WTC11 (cell line): ENCODE measurements at regions not wholly inside any gene's neighbourhood (a gene's known extent, or its start where the extent isn't known, plus 50 kb on each side); places are given as distances from the start of the nearest gene placed in this dataset.
A peak's percentile ranks its signal among the peaks of the same experiment; 100 is the strongest.

ENCODE experiments used
- ATAC-seq: fragments of 200-7000 bp; cut with Tn5 transposase; 2 replicates; pipeline ENCODE4 v1.10.0; 2021; ENCODE audit warnings: mild to moderate bottlenecking, moderate library complexity
- CTCF ChIA-PET: fragments of 300-600 bp; sonication (Branson Sonifier 250); formaldehyde crosslinking; loops from one replicate; lab custom pipeline; 2021; ENCODE audit warnings: antibody characterized with exemption; lab: Charles Lee
- POLR2A ChIA-PET: fragments of 350-600 bp; sonication (Branson Sonifier 250); formaldehyde crosslinking; loops from one replicate; lab custom pipeline; 2021; ENCODE audit warnings: antibody characterized with exemption; lab: Charles Lee
- DNase-seq: peaks from one replicate; pipeline ENCODE4 v3.0.0; 2021; ENCODE audit warnings: low spot score
- H3K27ac Mint-ChIP-seq: 2 replicates; pipeline ENCODE4 v1.8.0; 2021; ENCODE audit warnings: mixed read lengths
- H3K27me3 Mint-ChIP-seq: 2 replicates; pipeline ENCODE4 v1.8.0; 2021; ENCODE audit warnings: low read depth, mild to moderate bottlenecking, moderate library complexity, mixed read lengths
- H3K36me3 Mint-ChIP-seq: 2 replicates; pipeline ENCODE4 v1.8.0; 2021; ENCODE audit warnings: mixed read lengths
- H3K4me1 Mint-ChIP-seq: 2 replicates; pipeline ENCODE4 v1.8.0; 2022; ENCODE audit warnings: mixed read lengths
- H3K4me3 Mint-ChIP-seq: 2 replicates; pipeline ENCODE4 v1.8.0; 2021; ENCODE audit warnings: mild to moderate bottlenecking, moderate library complexity, mixed read lengths
- H3K9me3 Mint-ChIP-seq: 2 replicates; pipeline ENCODE4 v1.8.0; 2021; ENCODE audit warnings: mixed read lengths
- ATF1 ChIP-seq: sonication (generic); formaldehyde crosslinking; IDR thresholded peaks from 2 replicates; pipeline ENCODE4 v1.8.1; 2023; ENCODE audit warnings: mild to moderate bottlenecking, moderate library complexity, missing genetic modification reagents
- CREB1 ChIP-seq: sonication (generic); formaldehyde crosslinking; IDR thresholded peaks from 2 replicates; pipeline ENCODE4 v1.8.0; 2023; ENCODE audit warnings: mild to moderate bottlenecking, missing genetic modification reagents
- E2F5 ChIP-seq: sonication (generic); formaldehyde crosslinking; IDR thresholded peaks from 2 replicates; pipeline ENCODE4 v1.8.1; 2022; ENCODE audit warnings: mild to moderate bottlenecking, moderate library complexity, missing genetic modification reagents
- FOXJ3 ChIP-seq: sonication (generic); formaldehyde crosslinking; IDR thresholded peaks from 2 replicates; pipeline ENCODE4 v1.9.0; 2021; ENCODE audit warnings: missing genetic modification reagents, mild to moderate bottlenecking, borderline replicate concordance
- FOXP1 ChIP-seq: sonication (generic); formaldehyde crosslinking; IDR thresholded peaks from 2 replicates; pipeline ENCODE4 v1.8.0; 2022; ENCODE audit warnings: missing genetic modification reagents, mild to moderate bottlenecking, moderate library complexity, borderline replicate concordance
- IRF2 ChIP-seq: sonication (generic); formaldehyde crosslinking; IDR thresholded peaks from 2 replicates; pipeline ENCODE4 v1.8.0; 2022; ENCODE audit warnings: low read depth, missing genetic modification reagents, borderline replicate concordance
- NR1H2 ChIP-seq: sonication (generic); formaldehyde crosslinking; IDR thresholded peaks from 2 replicates; pipeline ENCODE4 v1.9.0; 2021; ENCODE audit warnings: mild to moderate bottlenecking, moderate library complexity, missing genetic modification reagents
- PREB ChIP-seq: sonication (generic); formaldehyde crosslinking; IDR thresholded peaks from 2 replicates; pipeline ENCODE4 v1.8.1; 2022; ENCODE audit warnings: mild to moderate bottlenecking, missing genetic modification reagents, moderate library complexity, borderline replicate concordance
- SOX15 ChIP-seq: fragments of 250-450 bp; sonication (Bioruptor Pico); IDR thresholded peaks from 2 replicates; pipeline ENCODE4 v1.9.0; 2021; ENCODE audit warnings: mild to moderate bottlenecking
- SP1 ChIP-seq: sonication (generic); formaldehyde crosslinking; conservative IDR thresholded peaks from 2 replicates; pipeline ENCODE4 v1.8.1; 2022; ENCODE audit warnings: missing genetic modification reagents
- TEAD4 ChIP-seq: sonication (generic); formaldehyde crosslinking; IDR thresholded peaks from 2 replicates; pipeline ENCODE4 v1.8.0; 2022; ENCODE audit warnings: mild to moderate bottlenecking, missing genetic modification reagents
- ZNF317 ChIP-seq: sonication (generic); formaldehyde crosslinking; IDR thresholded peaks from 2 replicates; pipeline ENCODE4 v1.8.1; 2023; ENCODE audit warnings: low read depth, mild to moderate bottlenecking, moderate library complexity, missing genetic modification reagents, borderline replicate concordance
- ZNF532 ChIP-seq: fragments of 250-450 bp; sonication (Bioruptor Pico); IDR thresholded peaks from 2 replicates; pipeline ENCODE4 v1.9.0; 2021; ENCODE audit warnings: mild to moderate bottlenecking, borderline replicate concordance
- TF ChIP-seq, protein P1 (sequence below): fragments of 250-450 bp; sonication (Bioruptor Pico); conservative IDR thresholded peaks from 2 replicates; pipeline ENCODE4 v1.9.0; 2021; ENCODE audit warnings: mild to moderate bottlenecking
- TF ChIP-seq, protein P2 (sequence below): sonication (generic); formaldehyde crosslinking; IDR thresholded peaks from 2 replicates; pipeline ENCODE4 v1.8.1; 2023; ENCODE audit warnings: mild to moderate bottlenecking, missing genetic modification reagents, borderline replicate concordance
- TF ChIP-seq, protein P3 (sequence below): sonication (generic); formaldehyde crosslinking; IDR thresholded peaks from 2 replicates; pipeline ENCODE4 v1.8.1; 2023; ENCODE audit warnings: mild to moderate bottlenecking, missing genetic modification reagents, moderate library complexity
- TF ChIP-seq, protein P4 (sequence below): sonication (generic); formaldehyde crosslinking; IDR thresholded peaks from 2 replicates; pipeline ENCODE4 v1.8.0; 2023; ENCODE audit warnings: missing genetic modification reagents, mild to moderate bottlenecking, borderline replicate concordance

DNA sequence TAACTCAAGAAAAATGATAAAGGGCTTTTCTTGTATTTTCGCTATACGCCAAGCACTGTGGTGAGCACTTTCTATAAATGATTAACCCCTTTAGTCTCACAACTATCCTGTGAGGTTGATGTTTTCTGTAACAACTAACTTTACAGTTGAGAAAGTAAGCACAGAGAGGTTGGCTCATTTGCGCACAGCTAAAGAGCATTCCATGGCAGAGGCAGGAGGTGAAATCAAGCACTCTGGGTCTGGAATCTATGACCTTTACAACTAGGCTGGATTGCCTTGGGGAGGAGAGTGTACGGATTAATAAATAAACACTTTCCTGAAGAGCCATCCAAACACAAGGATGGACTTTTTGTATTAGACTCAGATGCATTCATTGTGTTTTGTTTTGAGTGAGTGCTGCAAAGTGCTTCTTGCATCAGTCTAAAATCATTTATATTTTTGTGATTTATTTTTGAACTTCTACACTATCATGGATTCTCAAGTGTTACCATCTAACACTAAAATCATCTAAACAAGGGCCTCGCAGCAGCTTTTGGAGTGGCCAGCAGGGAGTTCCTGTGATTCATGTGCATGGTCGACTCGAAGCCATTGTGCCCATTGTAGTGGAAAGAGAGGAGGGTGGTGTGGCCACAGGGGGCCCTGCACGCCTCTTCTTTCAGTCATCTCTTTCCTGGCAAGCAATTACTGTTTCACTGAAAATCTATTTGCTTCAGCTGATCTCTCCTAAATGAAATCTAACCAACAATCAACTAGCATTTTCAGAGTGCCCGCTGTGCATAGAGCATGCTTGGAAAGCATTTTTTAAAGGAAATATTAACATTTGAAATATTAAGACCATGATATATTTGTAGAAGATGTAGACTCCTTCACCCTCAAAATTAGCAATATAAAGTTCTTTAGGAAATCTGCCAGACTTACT, 633.4 kb upstream of the COBL start (continued):
- TF ChIP-seq, protein P1, sequence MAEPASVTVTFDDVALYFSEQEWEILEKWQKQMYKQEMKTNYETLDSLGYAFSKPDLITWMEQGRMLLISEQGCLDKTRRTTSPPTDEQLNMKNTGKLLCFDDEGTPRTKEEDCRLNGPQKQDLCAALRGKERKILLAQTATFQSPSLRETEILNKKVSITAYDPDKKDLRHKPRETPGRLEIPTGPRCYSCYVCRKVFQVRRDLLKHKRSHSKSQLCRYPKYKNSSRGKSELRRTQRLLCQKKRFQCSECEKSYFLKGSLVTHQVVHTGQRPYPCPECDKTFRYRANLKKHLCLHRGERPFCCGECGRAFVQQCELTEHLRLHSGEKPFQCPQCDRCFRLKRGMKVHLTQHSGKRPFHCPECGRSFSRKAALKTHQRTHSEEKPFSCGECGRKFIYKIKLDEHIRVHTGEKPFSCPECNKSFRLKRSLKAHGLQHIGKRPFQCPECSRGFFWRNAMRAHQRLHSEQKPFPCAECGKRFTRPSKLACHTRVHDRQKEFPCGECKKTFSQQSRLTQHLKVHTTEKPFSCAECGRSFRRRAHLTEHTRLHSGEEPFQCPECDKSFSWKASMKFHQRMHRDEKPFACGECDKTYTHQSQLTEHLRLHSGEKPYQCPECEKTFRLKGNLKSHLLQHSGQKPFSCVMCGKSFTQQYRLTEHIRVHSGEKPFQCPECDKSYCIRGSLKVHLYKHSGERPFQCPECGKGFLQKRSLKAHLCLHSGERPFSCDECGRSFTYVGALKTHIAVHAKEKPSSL, result no peak
- TF ChIP-seq PREB, result no peak
- TF ChIP-seq ZNF532, result peak; percentile 71; the same call in 1 of the 2 replicates
- no peak for TF ChIP-seq FOXP1
- no peak for TF ChIP-seq CREB1 (CRISPR knock-in tag)
- no peak for TF ChIP-seq TEAD4 (CRISPR knock-in tag)
- no peak for TF ChIP-seq ATF1 (CRISPR knock-in tag)
- TF ChIP-seq SP1 (CRISPR knock-in tag), result no peak
- TF ChIP-seq, all 79 proteins: peak for 12

GRCh38 chr7:51930834-51931233, 614.2 kb upstream of the COBL start:
- Mint-ChIP-seq H3K36me3 (peaks cover 16% of the 10 kb centered on the region), H3K4me1 (peaks cover 4% of the 10 kb centered on the region), H3K27ac (no peak overlapping the region), H3K9me3 (peaks cover 24% of the 10 kb centered on the region), H3K4me3 (no peak overlapping the region), H3K27me3 (peaks cover 4% of the 10 kb centered on the region; the same call in 1 of the 2 replicates)
- DNase-seq, result no peak
- ChIA-PET CTCF (no interaction called here), POLR2A (no interaction called here)
- no peak for ATAC-seq
- TF ChIP-seq TEAD4 (CRISPR knock-in tag) (no peak), NR1H2 (CRISPR knock-in tag) (no peak), IRF2 (CRISPR knock-in tag) (no peak), ZNF317 (CRISPR knock-in tag) (no peak), E2F5 (no peak), SOX15 (no peak), FOXJ3 (CRISPR knock-in tag) (no peak)
- TF ChIP-seq, protein P2, sequence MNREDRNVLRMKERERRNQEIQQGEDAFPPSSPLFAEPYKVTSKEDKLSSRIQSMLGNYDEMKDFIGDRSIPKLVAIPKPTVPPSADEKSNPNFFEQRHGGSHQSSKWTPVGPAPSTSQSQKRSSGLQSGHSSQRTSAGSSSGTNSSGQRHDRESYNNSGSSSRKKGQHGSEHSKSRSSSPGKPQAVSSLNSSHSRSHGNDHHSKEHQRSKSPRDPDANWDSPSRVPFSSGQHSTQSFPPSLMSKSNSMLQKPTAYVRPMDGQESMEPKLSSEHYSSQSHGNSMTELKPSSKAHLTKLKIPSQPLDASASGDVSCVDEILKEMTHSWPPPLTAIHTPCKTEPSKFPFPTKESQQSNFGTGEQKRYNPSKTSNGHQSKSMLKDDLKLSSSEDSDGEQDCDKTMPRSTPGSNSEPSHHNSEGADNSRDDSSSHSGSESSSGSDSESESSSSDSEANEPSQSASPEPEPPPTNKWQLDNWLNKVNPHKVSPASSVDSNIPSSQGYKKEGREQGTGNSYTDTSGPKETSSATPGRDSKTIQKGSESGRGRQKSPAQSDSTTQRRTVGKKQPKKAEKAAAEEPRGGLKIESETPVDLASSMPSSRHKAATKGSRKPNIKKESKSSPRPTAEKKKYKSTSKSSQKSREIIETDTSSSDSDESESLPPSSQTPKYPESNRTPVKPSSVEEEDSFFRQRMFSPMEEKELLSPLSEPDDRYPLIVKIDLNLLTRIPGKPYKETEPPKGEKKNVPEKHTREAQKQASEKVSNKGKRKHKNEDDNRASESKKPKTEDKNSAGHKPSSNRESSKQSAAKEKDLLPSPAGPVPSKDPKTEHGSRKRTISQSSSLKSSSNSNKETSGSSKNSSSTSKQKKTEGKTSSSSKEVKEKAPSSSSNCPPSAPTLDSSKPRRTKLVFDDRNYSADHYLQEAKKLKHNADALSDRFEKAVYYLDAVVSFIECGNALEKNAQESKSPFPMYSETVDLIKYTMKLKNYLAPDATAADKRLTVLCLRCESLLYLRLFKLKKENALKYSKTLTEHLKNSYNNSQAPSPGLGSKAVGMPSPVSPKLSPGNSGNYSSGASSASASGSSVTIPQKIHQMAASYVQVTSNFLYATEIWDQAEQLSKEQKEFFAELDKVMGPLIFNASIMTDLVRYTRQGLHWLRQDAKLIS (CRISPR knock-in tag), result no peak
- TF ChIP-seq, protein P3, sequence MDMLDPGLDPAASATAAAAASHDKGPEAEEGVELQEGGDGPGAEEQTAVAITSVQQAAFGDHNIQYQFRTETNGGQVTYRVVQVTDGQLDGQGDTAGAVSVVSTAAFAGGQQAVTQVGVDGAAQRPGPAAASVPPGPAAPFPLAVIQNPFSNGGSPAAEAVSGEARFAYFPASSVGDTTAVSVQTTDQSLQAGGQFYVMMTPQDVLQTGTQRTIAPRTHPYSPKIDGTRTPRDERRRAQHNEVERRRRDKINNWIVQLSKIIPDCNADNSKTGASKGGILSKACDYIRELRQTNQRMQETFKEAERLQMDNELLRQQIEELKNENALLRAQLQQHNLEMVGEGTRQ (CRISPR knock-in tag), result no peak
- TF ChIP-seq, protein P4, sequence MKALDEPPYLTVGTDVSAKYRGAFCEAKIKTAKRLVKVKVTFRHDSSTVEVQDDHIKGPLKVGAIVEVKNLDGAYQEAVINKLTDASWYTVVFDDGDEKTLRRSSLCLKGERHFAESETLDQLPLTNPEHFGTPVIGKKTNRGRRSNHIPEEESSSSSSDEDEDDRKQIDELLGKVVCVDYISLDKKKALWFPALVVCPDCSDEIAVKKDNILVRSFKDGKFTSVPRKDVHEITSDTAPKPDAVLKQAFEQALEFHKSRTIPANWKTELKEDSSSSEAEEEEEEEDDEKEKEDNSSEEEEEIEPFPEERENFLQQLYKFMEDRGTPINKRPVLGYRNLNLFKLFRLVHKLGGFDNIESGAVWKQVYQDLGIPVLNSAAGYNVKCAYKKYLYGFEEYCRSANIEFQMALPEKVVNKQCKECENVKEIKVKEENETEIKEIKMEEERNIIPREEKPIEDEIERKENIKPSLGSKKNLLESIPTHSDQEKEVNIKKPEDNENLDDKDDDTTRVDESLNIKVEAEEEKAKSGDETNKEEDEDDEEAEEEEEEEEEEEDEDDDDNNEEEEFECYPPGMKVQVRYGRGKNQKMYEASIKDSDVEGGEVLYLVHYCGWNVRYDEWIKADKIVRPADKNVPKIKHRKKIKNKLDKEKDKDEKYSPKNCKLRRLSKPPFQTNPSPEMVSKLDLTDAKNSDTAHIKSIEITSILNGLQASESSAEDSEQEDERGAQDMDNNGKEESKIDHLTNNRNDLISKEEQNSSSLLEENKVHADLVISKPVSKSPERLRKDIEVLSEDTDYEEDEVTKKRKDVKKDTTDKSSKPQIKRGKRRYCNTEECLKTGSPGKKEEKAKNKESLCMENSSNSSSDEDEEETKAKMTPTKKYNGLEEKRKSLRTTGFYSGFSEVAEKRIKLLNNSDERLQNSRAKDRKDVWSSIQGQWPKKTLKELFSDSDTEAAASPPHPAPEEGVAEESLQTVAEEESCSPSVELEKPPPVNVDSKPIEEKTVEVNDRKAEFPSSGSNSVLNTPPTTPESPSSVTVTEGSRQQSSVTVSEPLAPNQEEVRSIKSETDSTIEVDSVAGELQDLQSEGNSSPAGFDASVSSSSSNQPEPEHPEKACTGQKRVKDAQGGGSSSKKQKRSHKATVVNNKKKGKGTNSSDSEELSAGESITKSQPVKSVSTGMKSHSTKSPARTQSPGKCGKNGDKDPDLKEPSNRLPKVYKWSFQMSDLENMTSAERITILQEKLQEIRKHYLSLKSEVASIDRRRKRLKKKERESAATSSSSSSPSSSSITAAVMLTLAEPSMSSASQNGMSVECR (CRISPR knock-in tag), result no peak
